OCI-M2 (cell line): ENCODE measurements at regions not wholly inside any gene's neighbourhood (a gene's known extent, or its start where the extent isn't known, plus 50 kb on each side); places are given as distances from the start of the nearest gene placed in this dataset.

Experiments used
- DNase-seq: peaks from one replicate; lab custom pipeline; 2025; ENCODE audit not compliant: unreplicated experiment; lab: John Stamatoyannopoulos, UW

- DNase-seq: no peak
These were observed 97.4 kb upstream of the GPR26 start for GRCh38 chr10:123568751-123569150.

DNA sequence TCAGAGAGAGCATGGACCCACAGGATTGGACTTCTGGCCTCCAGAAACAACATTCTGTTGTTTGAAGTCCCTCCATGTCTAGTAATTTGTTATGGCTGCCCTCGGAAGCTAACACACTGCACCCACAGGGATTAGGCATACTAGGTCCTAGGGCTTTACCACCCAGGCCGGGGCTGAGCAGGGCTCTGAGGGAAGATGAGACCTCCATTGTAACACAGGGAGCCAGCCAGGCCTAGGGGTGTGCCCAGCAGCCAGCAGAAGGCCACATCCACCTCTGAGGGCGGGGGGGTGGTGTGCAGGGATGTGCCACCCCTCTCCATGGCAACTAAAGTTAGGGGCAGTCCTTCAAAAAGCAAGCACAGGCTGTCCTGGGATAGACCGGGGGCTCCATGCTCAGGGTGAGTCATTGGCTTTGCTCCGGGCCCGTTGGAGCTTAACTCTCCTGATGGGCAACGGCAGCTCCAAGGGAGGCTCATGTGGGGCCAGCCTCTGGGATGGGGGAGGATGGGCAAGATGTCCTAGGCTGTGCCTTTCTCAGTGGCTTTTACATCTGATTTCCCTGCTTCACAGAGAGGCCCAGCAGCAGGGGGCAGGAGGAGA lies 96.6 kb upstream of the GPR26 start:
- DNase-seq: no peak

- no peak for DNase-seq
These were observed 95.9 kb upstream of the GPR26 start for GRCh38 chr10:123570051-123570897.

DNA sequence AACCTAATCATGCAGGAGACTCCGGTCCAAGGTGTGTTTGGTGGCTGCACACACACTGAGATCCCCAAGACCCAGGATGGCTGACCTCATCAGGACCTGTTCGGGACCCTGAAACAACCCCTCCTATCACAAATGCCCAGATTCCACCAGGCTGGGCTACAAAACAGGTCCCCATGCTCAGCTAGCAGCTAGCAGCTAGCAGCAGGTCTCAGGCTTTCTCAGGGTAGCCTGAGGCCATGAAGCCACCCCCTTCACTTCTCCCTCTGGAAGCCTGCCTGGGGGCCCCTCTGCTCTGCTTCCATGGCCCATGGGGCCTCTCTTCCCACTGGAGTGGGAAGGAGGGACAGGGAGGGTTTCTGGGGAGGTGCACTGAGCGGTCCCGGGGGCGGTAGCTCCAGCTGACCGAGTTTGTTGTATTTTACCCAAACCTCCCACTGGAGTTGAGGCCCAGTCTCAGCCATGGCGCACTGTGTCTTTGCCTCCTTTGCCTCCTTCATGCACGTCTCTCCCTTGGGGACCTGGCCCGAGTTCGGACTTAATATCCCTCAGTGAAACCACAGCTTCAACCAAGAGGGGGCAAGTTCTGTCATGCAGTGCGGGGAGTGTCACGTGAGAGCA lies 95.1 kb upstream of the GPR26 start:
- no peak for DNase-seq

GRCh38 chr10:123571978-123572377 lies 94.2 kb upstream of the GPR26 start:
- no peak for DNase-seq

GRCh38 chr10:123573236-123574108 lies 92.7 kb upstream of the GPR26 start:
- DNase-seq: no peak

GRCh38 chr10:123574109-123574698 lies 92.0 kb upstream of the GPR26 start:
- no peak for DNase-seq

DNA sequence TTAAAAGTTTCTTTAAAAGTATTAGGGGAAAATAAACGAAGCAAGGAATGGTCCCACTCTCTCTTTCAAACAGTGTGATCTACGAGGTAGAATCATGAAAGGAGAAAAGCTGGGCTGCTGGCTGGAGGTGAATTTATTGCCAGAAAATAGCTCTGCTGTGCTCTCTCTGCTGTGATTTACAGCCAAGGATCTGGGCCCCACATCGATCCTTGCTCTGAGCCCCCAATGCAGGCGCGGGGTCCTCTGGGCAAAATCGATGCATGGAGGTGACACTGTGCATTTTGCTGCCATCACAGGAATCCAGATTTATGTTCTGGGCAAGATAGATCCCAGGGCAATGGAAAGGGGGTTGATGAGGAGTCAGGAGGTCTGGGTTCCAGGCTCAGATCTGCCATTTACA lies 91.0 kb upstream of the GPR26 start:
- no peak for DNase-seq

GRCh38 chr10:123576706-123577105 lies 89.4 kb upstream of the GPR26 start:
- no peak for DNase-seq

GRCh38 chr10:123577921-123578461 lies 88.2 kb upstream of the GPR26 start:
- DNase-seq: no peak

DNA sequence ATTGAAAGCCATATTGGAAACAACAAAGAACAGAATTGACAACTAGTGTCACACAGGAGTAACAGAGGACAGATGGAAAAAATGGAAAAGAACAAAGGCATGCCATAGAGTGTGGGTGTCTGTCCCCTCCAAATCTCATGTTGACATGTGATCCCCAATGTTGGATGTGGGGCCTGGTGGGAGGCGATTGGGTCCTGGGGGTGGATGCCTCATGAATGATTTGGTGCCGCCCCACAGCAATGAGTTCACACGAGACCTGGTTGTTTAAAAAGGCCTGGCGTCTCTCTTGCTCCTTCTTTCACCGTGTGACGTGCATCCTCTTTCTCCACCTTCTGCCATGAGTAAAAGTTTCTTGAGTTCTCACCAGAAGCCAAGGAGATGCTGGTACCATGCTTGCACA lies 87.4 kb upstream of the GPR26 start:
- no peak for DNase-seq

GRCh38 chr10:123579675-123580074 lies 86.5 kb upstream of the GPR26 start:
- no peak for DNase-seq

DNA sequence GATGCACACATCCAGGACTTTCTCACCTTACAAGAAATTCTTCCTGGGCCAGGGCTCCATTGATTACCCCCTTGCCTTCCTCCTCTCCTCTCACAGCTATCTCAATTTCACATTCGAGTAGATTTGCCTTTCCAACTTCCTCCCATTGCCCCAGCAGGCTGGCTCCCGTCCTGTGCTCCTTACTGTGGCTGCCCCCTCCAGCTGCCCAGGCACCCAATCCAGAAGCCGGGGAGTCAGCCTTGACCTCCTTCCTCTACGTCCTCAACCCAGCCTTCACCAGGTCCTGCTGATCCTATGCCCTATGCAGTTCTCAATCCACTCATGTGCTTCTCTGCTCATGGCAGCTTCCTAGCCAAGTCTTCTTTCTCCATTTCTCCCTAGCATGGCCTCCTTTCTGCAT lies 85.7 kb upstream of the GPR26 start:
- DNase-seq: no peak

GRCh38 chr10:123581656-123582055 lies 84.5 kb upstream of the GPR26 start:
- no peak for DNase-seq

GRCh38 chr10:123582084-123582989 lies 83.8 kb upstream of the GPR26 start:
- DNase-seq: no peak

GRCh38 chr10:123583639-123584418 lies 82.3 kb upstream of the GPR26 start:
- no peak for DNase-seq

DNA sequence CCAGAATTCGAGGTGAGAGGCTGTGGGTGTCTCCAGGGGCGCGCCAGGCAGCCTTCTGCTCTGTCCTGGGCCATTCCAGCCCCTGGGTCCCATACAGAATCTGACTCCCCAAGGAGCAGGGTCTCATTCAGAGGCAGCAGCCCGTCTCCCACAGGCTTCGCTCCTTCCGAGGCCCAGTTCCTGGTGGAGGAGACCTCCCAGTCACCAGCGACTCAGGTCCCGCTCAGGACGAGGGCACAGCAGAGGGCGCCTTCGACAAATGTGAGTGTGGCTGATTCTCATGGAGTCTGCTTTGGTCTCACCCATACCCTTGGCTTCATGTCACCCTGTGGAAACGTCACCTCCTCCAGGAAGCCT lies 81.8 kb upstream of the GPR26 start:
- DNase-seq: no peak

- no peak for DNase-seq
These were observed 80.4 kb upstream of the GPR26 start for GRCh38 chr10:123585477-123586445.
